Liver (tissue), 8 donors: ENCODE measurements at regions not wholly inside any gene's neighbourhood (a gene's known extent, or its start where the extent isn't known, plus 50 kb on each side); places are given as distances from the start of the nearest gene placed in this dataset.

ENCODE experiments used
- DNase-seq: peaks from one replicate; pipeline ENCODE4 v3.0.0-alpha.2; 2017; ENCODE audit warnings: low spot score
- H3K27ac ChIP-seq, 2 donors: one replicate each; pipeline ENCODE4 v1.7.0; 2013; ENCODE audit warnings: inconsistent platforms in 2 of 2, low read length in 2 of 2, control low read depth in 1 of 2, low read depth in 1 of 2, mild to moderate bottlenecking in 1 of 2
- H3K27me3 ChIP-seq, 4 donors: one replicate each; pipeline versions ENCODE4 v1.6.1 to v1.7.0; 2013; ENCODE audit warnings: low read length in 3 of 4, inconsistent platforms in 1 of 4, mild to moderate bottlenecking in 1 of 4, moderate library complexity in 1 of 4; ENCODE audit not compliant: control insufficient read depth in 4 of 4, insufficient read depth in 4 of 4
- H3K36me3 ChIP-seq, 4 donors: one replicate each; pipeline versions ENCODE4 v1.6.1 to v1.7.0; 2013; ENCODE audit warnings: low read length in 3 of 4, mild to moderate bottlenecking in 3 of 4, low read depth in 1 of 4, moderate library complexity in 1 of 4; ENCODE audit not compliant: control insufficient read depth in 4 of 4, insufficient read depth in 3 of 4
- H3K4me1 ChIP-seq, 4 donors: one replicate each; pipeline versions ENCODE4 v1.6.1 to v1.7.0; 2013; ENCODE audit warnings: low read length in 3 of 4, mild to moderate bottlenecking in 3 of 4, moderate library complexity in 1 of 4; ENCODE audit not compliant: control insufficient read depth in 4 of 4, insufficient read depth in 4 of 4
- H3K4me3 ChIP-seq, 3 donors: one replicate each; pipeline versions ENCODE4 v1.6.1 to v1.7.0; 2013; ENCODE audit warnings: low read length in 3 of 3, control low read depth in 1 of 3, low read depth in 1 of 3, mild to moderate bottlenecking in 1 of 3
- H3K9ac ChIP-seq, 2 donors: one replicate each; pipeline ENCODE4 v1.7.0; 2013; ENCODE audit warnings: low read length in 2 of 2, mild to moderate bottlenecking in 2 of 2, moderate library complexity in 2 of 2, control low read depth in 1 of 2, low read depth in 1 of 2
- H3K9me3 ChIP-seq, 4 donors: one replicate each; pipeline versions ENCODE4 v1.6.1 to v1.7.0; 2013; ENCODE audit warnings: low read length in 3 of 4; ENCODE audit not compliant: control insufficient read depth in 4 of 4
- ATF3 ChIP-seq: IDR thresholded peaks from 2 replicates; pipeline ENCODE4 v1.6.1; 2016; ENCODE audit warnings: antibody characterized with exemption
- CTCF ChIP-seq: fragments of 150-350 bp; IDR thresholded peaks from 2 replicates; pipeline ENCODE4 v1.5.1; 2017; ENCODE audit warnings: improper control_type of control experiment, low read depth, low read length; ENCODE audit not compliant: missing input control
- EGR1 ChIP-seq, 2 donors: IDR thresholded peaks; 2 replicates each; pipeline ENCODE4 v1.6.1; 2016 to 2018; ENCODE audit warnings: antibody characterized with exemption in 2 of 2, low read depth in 2 of 2
- FOXA1 ChIP-seq: IDR thresholded peaks from 2 replicates; pipeline ENCODE4 v1.6.1; 2016; ENCODE audit warnings: antibody characterized with exemption
- FOXA2 ChIP-seq: IDR thresholded peaks from 2 replicates; pipeline ENCODE4 v1.6.1; 2016; ENCODE audit warnings: antibody characterized with exemption
- GABPA ChIP-seq, 2 donors: IDR thresholded peaks in 1 of 2; conservative IDR thresholded peaks in 1 of 2; 2 replicates each; pipeline ENCODE4 v1.6.1; 2016; ENCODE audit warnings: antibody characterized with exemption in 2 of 2, mild to moderate bottlenecking in 1 of 2, moderate library complexity in 1 of 2
- HNF4A ChIP-seq, 2 donors: conservative IDR thresholded peaks; 2 replicates each; pipeline ENCODE4 v1.6.1; 2016; ENCODE audit warnings: antibody characterized with exemption in 2 of 2, mild to moderate bottlenecking in 2 of 2
- HNF4G ChIP-seq: IDR thresholded peaks from 2 replicates; pipeline ENCODE4 v1.6.1; 2016; ENCODE audit warnings: antibody characterized with exemption
- JUND ChIP-seq, 2 donors: IDR thresholded peaks; 2 replicates each; pipeline ENCODE4 v1.6.1; 2016; ENCODE audit warnings: antibody characterized with exemption in 2 of 2
- MAX ChIP-seq: IDR thresholded peaks from 2 replicates; pipeline ENCODE4 v1.6.1; 2016; ENCODE audit warnings: antibody characterized with exemption
- NR2F2 ChIP-seq: IDR thresholded peaks from 2 replicates; pipeline ENCODE4 v1.6.1; 2016; ENCODE audit warnings: antibody characterized with exemption
- RAD21 ChIP-seq, 2 donors: IDR thresholded peaks; 2 replicates each; pipeline ENCODE4 v1.6.1; 2016; ENCODE audit warnings: antibody characterized with exemption in 2 of 2, mild to moderate bottlenecking in 2 of 2
- REST ChIP-seq: IDR thresholded peaks from 2 replicates; pipeline ENCODE4 v1.6.1; 2016; ENCODE audit warnings: antibody characterized with exemption, mild to moderate bottlenecking
- RXRA ChIP-seq, 2 donors: IDR thresholded peaks; 2 replicates each; pipeline ENCODE4 v1.6.1; 2017 to 2018; ENCODE audit warnings: antibody characterized with exemption in 2 of 2, mild to moderate bottlenecking in 1 of 2
- SP1 ChIP-seq: IDR thresholded peaks from 2 replicates; pipeline ENCODE4 v1.6.1; 2018; ENCODE audit warnings: antibody characterized with exemption, mild to moderate bottlenecking
- TAF1 ChIP-seq: conservative IDR thresholded peaks from 2 replicates; pipeline ENCODE4 v1.6.1; 2016; ENCODE audit warnings: antibody characterized with exemption, mild to moderate bottlenecking
- YY1 ChIP-seq: IDR thresholded peaks from 2 replicates; pipeline ENCODE4 v1.6.1; 2016; ENCODE audit warnings: antibody characterized with exemption, mild to moderate bottlenecking
- ZBTB33 ChIP-seq: IDR thresholded peaks from 2 replicates; pipeline ENCODE4 v1.6.1; 2016; ENCODE audit warnings: antibody characterized with exemption
- WGBS: extraction: QIAGEN DNeasy Blood & Tissue Kit; methylation state at CpG from one replicate; pipeline ENCODE4 v1.1.7; 2013; 5-methylcytosine and 5-hydroxymethylcytosine counted together
- donor health status: healthy.
- donor health status: healthy.
- donor health status: healthy.
- donor health status: healthy.
- donor health status: healthy.

DNA sequence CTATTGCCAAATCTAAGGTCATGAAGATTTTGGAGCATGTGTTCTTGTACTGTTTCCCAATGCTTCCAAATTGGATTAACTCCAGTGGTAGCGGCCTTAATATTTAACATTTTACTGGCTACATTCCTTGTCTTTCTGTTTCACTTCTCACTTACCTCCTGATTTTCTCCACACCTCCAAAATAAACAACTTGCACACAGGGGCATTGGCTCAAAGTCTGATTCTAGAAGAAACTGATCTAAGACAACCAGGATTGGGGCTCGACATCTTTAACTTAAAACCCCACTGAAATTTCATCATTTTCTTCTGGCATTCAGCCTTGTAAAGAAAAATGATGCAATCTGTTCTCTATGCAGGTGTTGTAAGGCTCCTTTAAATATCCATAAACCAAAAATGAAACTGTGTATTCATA lies 557.9 kb upstream of the ID4 start:
- no peak overlapping the region for H3K27ac ChIP-seq
- H3K36me3 ChIP-seq: no peaks in the 10 kb centered on the region
- DNase-seq: no peak
- no peaks in the 10 kb centered on the region for H3K27me3 ChIP-seq
- no peak overlapping the region for H3K9ac ChIP-seq
- no peaks in the 10 kb centered on the region for H3K4me1 ChIP-seq
- no peak overlapping the region for H3K4me3 ChIP-seq
- WGBS: 26% methylated on average over 2 of the region's 2 CpGs
- no peaks in the 10 kb centered on the region for H3K9me3 ChIP-seq
- TF ChIP-seq FOXA1 (no peak), RXRA (IDR thresholded peaks at IDR 0.05) (no peak), HNF4G (no peak), NR2F2 (no peak), CTCF (no peak), RAD21 (IDR thresholded peaks at IDR 0.05) (no peak), GABPA (IDR thresholded peaks at IDR 0.05 in 1 of 2, conservative IDR thresholded peaks at IDR 0.05 in 1 of 2) (no peak), YY1 (no peak), MAX (no peak), ATF3 (no peak), ZBTB33 (no peak), REST (no peak), SP1 (no peak), JUND (IDR thresholded peaks at IDR 0.05) (no peak), FOXA2 (no peak), TAF1 (no peak), EGR1 (IDR thresholded peaks at IDR 0.05; ENCODE audit: low read depth in 2 of 2) (no peak), HNF4A (conservative IDR thresholded peaks at IDR 0.05) (no peak)

DNA sequence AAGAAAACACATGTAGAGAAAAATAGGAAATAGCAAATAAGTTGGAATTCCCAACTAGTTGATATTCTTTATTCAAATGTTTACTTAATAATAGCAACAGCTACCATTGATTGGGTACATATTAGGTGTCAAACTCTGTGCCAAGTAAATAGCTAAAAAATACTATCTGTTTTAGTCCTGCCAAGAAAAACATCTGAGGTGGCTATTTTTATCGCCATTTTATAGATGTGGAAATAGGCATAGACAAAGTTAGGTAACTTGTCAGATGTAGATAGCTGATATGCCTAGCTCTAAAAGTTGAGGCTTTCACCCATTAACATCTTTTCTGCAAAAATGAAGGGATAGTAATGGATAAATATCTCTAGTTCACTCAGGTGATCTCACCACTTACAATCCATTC lies 549.2 kb upstream of the ID4 start:
- H3K4me3 ChIP-seq: no peak overlapping the region
- no peaks in the 10 kb centered on the region for H3K9me3 ChIP-seq
- H3K9ac ChIP-seq: no peak overlapping the region
- H3K27ac ChIP-seq: no peak overlapping the region
- H3K4me1 ChIP-seq: no peaks in the 10 kb centered on the region
- 28% methylated on average over 1 of the region's 1 CpG for WGBS
- H3K36me3 ChIP-seq: no peaks in the 10 kb centered on the region
- no peak for DNase-seq
- H3K27me3 ChIP-seq: no peaks in the 10 kb centered on the region
- TF ChIP-seq CTCF: no peak
- no peak for TF ChIP-seq YY1
- no peak for TF ChIP-seq FOXA1
- no peak for TF ChIP-seq TAF1
- TF ChIP-seq REST: no peak
- TF ChIP-seq HNF4A (conservative IDR thresholded peaks at IDR 0.05): no peak
- TF ChIP-seq JUND (IDR thresholded peaks at IDR 0.05): no peak
- TF ChIP-seq ATF3: no peak
